BLaER1 (cell line): ENCODE measurements at regions not wholly inside any gene's neighbourhood (a gene's known extent, or its start where the extent isn't known, plus 50 kb on each side); places are given as distances from the start of the nearest gene placed in this dataset.
"Not testable (repeated sequence)": the region's sequence is repeated elsewhere in the genome, so short reads cannot be mapped to it uniquely, and the experiment has no call there.

Experiments used
- H3K27ac ChIP-seq: shearing (Covaris generic); formaldehyde crosslinking; 2 replicates; pipeline ENCODE4 v1.8.1; 2022
- H3K27me3 ChIP-seq: shearing (Covaris generic); formaldehyde crosslinking; 2 replicates; pipeline ENCODE4 v1.8.1; 2022
- H3K36me3 ChIP-seq: shearing (Covaris generic); formaldehyde crosslinking; 2 replicates; pipeline ENCODE4 v1.8.1; 2022
- H3K4me1 ChIP-seq: shearing (Covaris generic); formaldehyde crosslinking; 2 replicates; pipeline ENCODE4 v1.8.1; 2022
- H3K4me2 ChIP-seq: shearing (Covaris generic); formaldehyde crosslinking; 2 replicates; pipeline ENCODE4 v1.8.1; 2022
- H3K4me3 ChIP-seq: shearing (Covaris generic); formaldehyde crosslinking; 2 replicates; pipeline ENCODE4 v1.8.1; 2022
- H3K9ac ChIP-seq: shearing (Covaris generic); formaldehyde crosslinking; 2 replicates; pipeline ENCODE4 v1.8.1; 2022
- H3K9me3 ChIP-seq: shearing (Covaris generic); formaldehyde crosslinking; 2 replicates; pipeline ENCODE4 v1.8.1; 2022
- H4K20me1 ChIP-seq: shearing (Covaris generic); formaldehyde crosslinking; 2 replicates; pipeline ENCODE4 v1.8.1; 2022
- Cebpa-rat ChIP-seq: shearing (Covaris generic); IDR thresholded peaks from 2 replicates; pipeline ENCODE4 v1.8.1; 2022

- no peaks in the 10 kb centered on the region for H3K4me1 ChIP-seq
- no peaks in the 10 kb centered on the region for H3K9me3 ChIP-seq
- no peak overlapping the region for H3K27ac ChIP-seq
- no peak overlapping the region for H3K4me2 ChIP-seq
- no peaks in the 10 kb centered on the region for H4K20me1 ChIP-seq
- no peak overlapping the region for H3K4me3 ChIP-seq
- no peaks in the 10 kb centered on the region for H3K36me3 ChIP-seq
- no peak overlapping the region for H3K9ac ChIP-seq
- no peaks in the 10 kb centered on the region for H3K27me3 ChIP-seq
- TF ChIP-seq Cebpa-rat: no peak
Observed at GRCh38 chr4:60432911-60433310, 767.2 kb upstream of the ADGRL3 start.

- Histone ChIP-seq H4K20me1 (no peaks in the 10 kb centered on the region), H3K36me3 (no peaks in the 10 kb centered on the region), H3K4me1 (no peaks in the 10 kb centered on the region), H3K9me3 (no peaks in the 10 kb centered on the region), H3K4me3 (no peak overlapping the region), H3K9ac (no peak overlapping the region), H3K27ac (no peak overlapping the region), H3K4me2 (no peak overlapping the region), H3K27me3 (no peaks in the 10 kb centered on the region)
- TF ChIP-seq Cebpa-rat: no peak
Observed at GRCh38 chr4:60443068-60443467, 757.1 kb upstream of the ADGRL3 start.

GRCh38 chr4:60443796-60444195 lies 756.3 kb upstream of the ADGRL3 start:
- no peak overlapping the region for H3K27ac ChIP-seq
- H3K36me3 ChIP-seq: no peaks in the 10 kb centered on the region
- no peak for TF ChIP-seq Cebpa-rat
- H3K27me3 ChIP-seq: no peaks in the 10 kb centered on the region
- no peak overlapping the region for H3K4me3 ChIP-seq
- H3K9ac ChIP-seq: no peak overlapping the region
- H3K4me1 ChIP-seq: no peaks in the 10 kb centered on the region
- H3K4me2 ChIP-seq: no peak overlapping the region
- H3K9me3 ChIP-seq: no peaks in the 10 kb centered on the region
- H4K20me1 ChIP-seq: no peaks in the 10 kb centered on the region

GRCh38 chr4:60450054-60450453 lies 750.1 kb upstream of the ADGRL3 start:
- Histone ChIP-seq H3K36me3 (no peaks in the 10 kb centered on the region), H3K27me3 (no peaks in the 10 kb centered on the region)
- TF ChIP-seq Cebpa-rat: no peak

GRCh38 chr4:60452266-60452665 lies 747.9 kb upstream of the ADGRL3 start:
- H3K36me3 ChIP-seq: no peaks in the 10 kb centered on the region
- H3K27me3 ChIP-seq: no peaks in the 10 kb centered on the region
- no peak overlapping the region for H3K4me3 ChIP-seq
- H3K27ac ChIP-seq: no peak overlapping the region
- TF ChIP-seq Cebpa-rat: no peak
- no peaks in the 10 kb centered on the region for H3K4me1 ChIP-seq
- no peaks in the 10 kb centered on the region for H3K9me3 ChIP-seq
- no peak overlapping the region for H3K4me2 ChIP-seq
- no peak overlapping the region for H3K9ac ChIP-seq
- no peaks in the 10 kb centered on the region for H4K20me1 ChIP-seq

More at GRCh38 chr4:60450054-60450453, 750.1 kb upstream of the ADGRL3 start:
- Histone ChIP-seq H3K4me1 (no peaks in the 10 kb centered on the region), H3K9me3 (no peaks in the 10 kb centered on the region), H4K20me1 (no peaks in the 10 kb centered on the region), H3K4me3 (no peak overlapping the region), H3K27ac (no peak overlapping the region), H3K4me2 (no peak overlapping the region), H3K9ac (no peak overlapping the region)

GRCh38 chr4:60455380-60455779 lies 744.7 kb upstream of the ADGRL3 start:
- Histone ChIP-seq H3K27me3 (no peaks in the 10 kb centered on the region), H3K4me1 (no peaks in the 10 kb centered on the region), H3K9me3 (no peaks in the 10 kb centered on the region), H3K27ac (no peak overlapping the region), H3K9ac (no peak overlapping the region), H3K4me3 (no peak overlapping the region), H3K4me2 (no peak overlapping the region), H3K36me3 (no peaks in the 10 kb centered on the region), H4K20me1 (no peaks in the 10 kb centered on the region)
- no peak for TF ChIP-seq Cebpa-rat

- no peaks in the 10 kb centered on the region for H3K4me1 ChIP-seq
- H3K27ac ChIP-seq: no peak overlapping the region
- no peak overlapping the region for H3K4me2 ChIP-seq
- H3K36me3 ChIP-seq: no peaks in the 10 kb centered on the region
- H3K9me3 ChIP-seq: no peaks in the 10 kb centered on the region; the same call in 1 of the 2 replicates
- H3K9ac ChIP-seq: no peak overlapping the region
- no peak for TF ChIP-seq Cebpa-rat
- H3K27me3 ChIP-seq: no peaks in the 10 kb centered on the region
- H4K20me1 ChIP-seq: no peaks in the 10 kb centered on the region
- H3K4me3 ChIP-seq: no peak overlapping the region
Observed at GRCh38 chr4:60461551-60461950, 738.6 kb upstream of the ADGRL3 start.

- TF ChIP-seq Cebpa-rat: no peak
- Histone ChIP-seq H4K20me1 (no peaks in the 10 kb centered on the region), H3K4me1 (no peaks in the 10 kb centered on the region), H3K36me3 (no peaks in the 10 kb centered on the region), H3K4me3 (no peak overlapping the region), H3K9ac (no peak overlapping the region), H3K4me2 (no peak overlapping the region), H3K27ac (no peak overlapping the region), H3K27me3 (no peaks in the 10 kb centered on the region), H3K9me3 (no peaks in the 10 kb centered on the region; the same call in 1 of the 2 replicates)
Observed at GRCh38 chr4:60463857-60464502, 736.1 kb upstream of the ADGRL3 start.

GRCh38 chr4:60482921-60483351 lies 717.2 kb upstream of the ADGRL3 start:
- no peaks in the 10 kb centered on the region for H4K20me1 ChIP-seq
- H3K4me2 ChIP-seq: no peak overlapping the region
- H3K36me3 ChIP-seq: no peaks in the 10 kb centered on the region
- no peaks in the 10 kb centered on the region for H3K9me3 ChIP-seq
- H3K9ac ChIP-seq: no peak overlapping the region
- H3K4me1 ChIP-seq: no peaks in the 10 kb centered on the region
- TF ChIP-seq Cebpa-rat: no peak
- no peak overlapping the region for H3K27ac ChIP-seq
- no peak overlapping the region for H3K4me3 ChIP-seq
- H3K27me3 ChIP-seq: no peaks in the 10 kb centered on the region

- Histone ChIP-seq H3K9ac (no peak overlapping the region), H3K4me3 (no peak overlapping the region), H3K9me3 (no peaks in the 10 kb centered on the region), H3K4me1 (no peaks in the 10 kb centered on the region), H3K36me3 (no peaks in the 10 kb centered on the region), H3K27me3 (no peaks in the 10 kb centered on the region), H3K27ac (no peak overlapping the region), H3K4me2 (no peak overlapping the region), H4K20me1 (no peaks in the 10 kb centered on the region)
- no peak for TF ChIP-seq Cebpa-rat
Observed at GRCh38 chr4:60485276-60485675, 714.9 kb upstream of the ADGRL3 start.

- not testable (repeated sequence) for H3K27me3 ChIP-seq, H3K4me3 ChIP-seq, H4K20me1 ChIP-seq, H3K4me2 ChIP-seq, H3K27ac ChIP-seq, H3K9ac ChIP-seq, H3K4me1 ChIP-seq, H3K36me3 ChIP-seq, H3K9me3 ChIP-seq
Observed at GRCh38 chr4:60487118-60487761, 712.9 kb upstream of the ADGRL3 start.
